Fibroblast of villous mesenchyme (primary cell): ENCODE measurements at regions not wholly inside any gene's neighbourhood (a gene's known extent, or its start where the extent isn't known, plus 50 kb on each side); places are given as distances from the start of the nearest gene placed in this dataset.
A peak's percentile ranks its signal among the peaks of the same experiment; 100 is the strongest.

Experiments used
- DNase-seq: peaks from one replicate; pipeline ENCODE4 v3.0.0-alpha.2; 2010; ENCODE audit warnings: low read depth
- H3K4me3 ChIP-seq: 2 replicates; pipeline ENCODE4 v1.5.1; 2011; ENCODE audit warnings: low read depth, mild to moderate bottlenecking, low read length
- TF ChIP-seq, protein P1 (sequence below): IDR thresholded peaks from 2 replicates; pipeline ENCODE4 v1.5.1; 2012; ENCODE audit warnings: low read depth, mild to moderate bottlenecking, low read length; ENCODE audit not compliant: insufficient read depth

- TF ChIP-seq, protein P1, sequence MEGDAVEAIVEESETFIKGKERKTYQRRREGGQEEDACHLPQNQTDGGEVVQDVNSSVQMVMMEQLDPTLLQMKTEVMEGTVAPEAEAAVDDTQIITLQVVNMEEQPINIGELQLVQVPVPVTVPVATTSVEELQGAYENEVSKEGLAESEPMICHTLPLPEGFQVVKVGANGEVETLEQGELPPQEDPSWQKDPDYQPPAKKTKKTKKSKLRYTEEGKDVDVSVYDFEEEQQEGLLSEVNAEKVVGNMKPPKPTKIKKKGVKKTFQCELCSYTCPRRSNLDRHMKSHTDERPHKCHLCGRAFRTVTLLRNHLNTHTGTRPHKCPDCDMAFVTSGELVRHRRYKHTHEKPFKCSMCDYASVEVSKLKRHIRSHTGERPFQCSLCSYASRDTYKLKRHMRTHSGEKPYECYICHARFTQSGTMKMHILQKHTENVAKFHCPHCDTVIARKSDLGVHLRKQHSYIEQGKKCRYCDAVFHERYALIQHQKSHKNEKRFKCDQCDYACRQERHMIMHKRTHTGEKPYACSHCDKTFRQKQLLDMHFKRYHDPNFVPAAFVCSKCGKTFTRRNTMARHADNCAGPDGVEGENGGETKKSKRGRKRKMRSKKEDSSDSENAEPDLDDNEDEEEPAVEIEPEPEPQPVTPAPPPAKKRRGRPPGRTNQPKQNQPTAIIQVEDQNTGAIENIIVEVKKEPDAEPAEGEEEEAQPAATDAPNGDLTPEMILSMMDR: no peak
- no peak overlapping the region for H3K4me3 ChIP-seq
- DNase-seq: no peak
These were observed 224.3 kb downstream of the NEDD1 start for GRCh38 chr12:97131220-97131981.

DNA sequence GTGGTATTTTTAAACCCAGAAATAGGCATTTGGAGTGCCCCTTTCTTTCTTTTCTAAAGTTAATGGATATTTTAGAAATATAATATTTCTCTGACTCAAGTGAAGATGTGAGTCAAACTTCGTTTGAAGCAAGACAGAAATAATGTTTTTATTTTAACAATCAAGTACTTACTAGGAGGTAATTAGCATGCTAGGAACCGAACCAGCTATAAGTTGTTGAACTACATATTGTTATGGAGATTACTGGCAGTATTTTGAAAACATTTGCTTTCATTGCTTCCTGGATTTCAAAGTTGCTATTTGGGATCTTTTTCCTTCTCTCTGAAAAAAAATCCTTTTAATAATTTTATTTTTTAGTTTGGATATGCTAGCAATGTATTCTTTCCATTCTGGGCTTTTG is 225.2 kb downstream of the NEDD1 start:
- TF ChIP-seq, protein P1: no peak
- no peak overlapping the region for H3K4me3 ChIP-seq
- DNase-seq: no peak

GRCh38 chr12:97134495-97134894 is 227.4 kb downstream of the NEDD1 start:
- H3K4me3 ChIP-seq: no peak overlapping the region
- TF ChIP-seq, protein P1: no peak
- no peak for DNase-seq

- TF ChIP-seq, protein P1: no peak
- no peak for DNase-seq
- no peak overlapping the region for H3K4me3 ChIP-seq
These were observed 233.3 kb downstream of the NEDD1 start for GRCh38 chr12:97140355-97140754.

- no peak for DNase-seq
- H3K4me3 ChIP-seq: no peak overlapping the region
- TF ChIP-seq, protein P1: no peak
These were observed 235.8 kb downstream of the NEDD1 start for GRCh38 chr12:97142737-97143410.

- TF ChIP-seq, protein P1: peak; percentile 59
- peak; percentile 6 for DNase-seq
- no peak overlapping the region for H3K4me3 ChIP-seq
These were observed 242.0 kb downstream of the NEDD1 start for GRCh38 chr12:97148941-97149559.
